Heart left ventricle (tissue), 13 donors: ENCODE measurements at regions not wholly inside any gene's neighbourhood (a gene's known extent, or its start where the extent isn't known, plus 50 kb on each side); places are given as distances from the start of the nearest gene placed in this dataset.

ENCODE experiments used
- POLR2A ChIP-seq, 2 donors: fragments of 450-650 bp; IDR thresholded peaks; one replicate each; pipeline ENCODE4 v1.6.1; 2017; ENCODE audit warnings: antibody characterized with exemption in 2 of 2, mild to moderate bottlenecking in 2 of 2, moderate library complexity in 2 of 2
- TF ChIP-seq, protein P1 (sequence below), 12 donors: fragments of 200-600 bp; sonication (generic) in 4 of 12; IDR thresholded peaks; one replicate each; pipeline versions ENCODE4 v1.5.0 to v1.8.0; 2018 to 2022; ENCODE audit warnings: antibody characterized with exemption in 12 of 12, mild to moderate bottlenecking in 5 of 12
- donor health status: ischemic (EF 13 %, LVEDD 7.1; RV severe dilation, severe dysfunction).
- donor health status: DM: no; HTN: yes; CAD: no.
- donor health status: DM: no; HTN: no; CAD: no.
- donor health status: ischemic (EF 25% LVEDD 6.9; RV normal size, moderate dysfunction).
- donor health status: ischemic (EF 25% LVEDD 5.7; RV mildly dilated, moderate dysfunction).
- donor health status: ischemic (EF 35%, LVEDD 5.7; RV mildly dilated, moderate dysfunction).
- donor health status: nonischemic (EF 11% LVEDD 7.7; RV severe dilation, severe dysfunction).
- donor health status: DM: yes; HTN: yes; CAD: no.
- donor health status: PGD.
- donor health status: ischemic (EF 29% LVEDD 5.4; RV normal size, mild dysfunction).
- donor health status: nonischemic (EF 23%, LVEDD 6.1; RV moderate dilation, normal function).

DNA sequence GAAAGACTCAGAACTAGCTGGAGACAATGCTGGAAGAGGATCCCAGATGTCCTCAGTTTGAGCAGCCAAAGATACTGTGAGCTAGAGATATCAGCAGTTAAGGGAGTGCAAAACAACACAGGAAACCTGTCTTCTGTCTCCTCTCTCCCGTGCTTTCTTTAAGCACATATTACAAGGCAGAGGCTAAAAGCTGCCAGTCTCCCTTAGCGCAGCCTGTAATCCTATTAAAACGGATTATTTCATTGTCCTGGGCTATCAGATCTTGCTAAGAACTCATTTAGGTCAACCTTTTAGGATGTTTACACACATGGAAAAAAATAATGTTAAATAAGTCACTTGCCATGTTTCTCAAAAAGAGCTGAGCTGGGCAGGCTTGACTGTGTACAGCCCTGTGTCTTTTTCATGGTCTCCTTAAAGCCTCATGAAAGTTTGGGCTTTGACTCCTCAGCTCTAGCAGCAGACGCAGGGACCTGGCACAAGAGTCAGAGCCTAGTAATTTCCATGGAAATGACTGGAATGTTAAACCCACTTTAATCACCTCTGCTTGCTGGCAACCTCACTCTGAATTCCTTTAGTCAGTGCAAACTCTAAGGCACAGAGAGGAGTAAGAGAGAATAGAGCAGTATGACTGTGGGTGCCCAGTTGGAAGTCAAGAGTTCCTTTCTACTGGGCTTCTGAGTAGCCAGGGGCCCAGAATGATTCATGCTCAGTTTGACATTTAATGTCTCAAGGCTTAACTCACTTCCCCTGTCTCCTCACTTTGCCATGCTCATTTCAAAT is 491.9 kb downstream of the NTRK3 start:
- TF ChIP-seq, protein P1, sequence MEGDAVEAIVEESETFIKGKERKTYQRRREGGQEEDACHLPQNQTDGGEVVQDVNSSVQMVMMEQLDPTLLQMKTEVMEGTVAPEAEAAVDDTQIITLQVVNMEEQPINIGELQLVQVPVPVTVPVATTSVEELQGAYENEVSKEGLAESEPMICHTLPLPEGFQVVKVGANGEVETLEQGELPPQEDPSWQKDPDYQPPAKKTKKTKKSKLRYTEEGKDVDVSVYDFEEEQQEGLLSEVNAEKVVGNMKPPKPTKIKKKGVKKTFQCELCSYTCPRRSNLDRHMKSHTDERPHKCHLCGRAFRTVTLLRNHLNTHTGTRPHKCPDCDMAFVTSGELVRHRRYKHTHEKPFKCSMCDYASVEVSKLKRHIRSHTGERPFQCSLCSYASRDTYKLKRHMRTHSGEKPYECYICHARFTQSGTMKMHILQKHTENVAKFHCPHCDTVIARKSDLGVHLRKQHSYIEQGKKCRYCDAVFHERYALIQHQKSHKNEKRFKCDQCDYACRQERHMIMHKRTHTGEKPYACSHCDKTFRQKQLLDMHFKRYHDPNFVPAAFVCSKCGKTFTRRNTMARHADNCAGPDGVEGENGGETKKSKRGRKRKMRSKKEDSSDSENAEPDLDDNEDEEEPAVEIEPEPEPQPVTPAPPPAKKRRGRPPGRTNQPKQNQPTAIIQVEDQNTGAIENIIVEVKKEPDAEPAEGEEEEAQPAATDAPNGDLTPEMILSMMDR (IDR thresholded peaks at IDR 0.05), result no peak
- no peak for TF ChIP-seq POLR2A (IDR thresholded peaks at IDR 0.05)
